SK-N-SH treated with all-trans-retinoic acid at 6 μM for 48 hours (cell line): ENCODE measurements at regions not wholly inside any gene's neighbourhood (a gene's known extent, or its start where the extent isn't known, plus 50 kb on each side); places are given as distances from the start of the nearest gene placed in this dataset.

Experiments used
- ARNTL ChIP-seq: fragments of 450-650 bp; formaldehyde crosslinking; IDR thresholded peaks from 2 replicates; pipeline ENCODE4 v1.5.0; 2020; ENCODE audit warnings: low read depth, mild to moderate bottlenecking, moderate library complexity, borderline replicate concordance
- CREB5 ChIP-seq: fragments of 250-450 bp; sonication (Bioruptor Pico); IDR thresholded peaks from 2 replicates; pipeline ENCODE4 v1.5.1; 2020; ENCODE audit warnings: low read depth, mild to moderate bottlenecking, moderate library complexity
- OSR1 ChIP-seq: fragments of 250-450 bp; sonication (Bioruptor Pico); IDR thresholded peaks from 2 replicates; pipeline ENCODE4 v1.8.0; 2022; ENCODE audit warnings: moderate library complexity, mild to moderate bottlenecking, inconsistent platforms
- PPARA ChIP-seq: fragments of 250-450 bp; sonication (Bioruptor Pico); IDR thresholded peaks from 2 replicates; pipeline ENCODE4 v1.5.0; 2020; ENCODE audit warnings: mild to moderate bottlenecking, borderline replicate concordance
- ZNF565 ChIP-seq: fragments of 450-650 bp; formaldehyde crosslinking; conservative IDR thresholded peaks from 2 replicates; pipeline ENCODE4 v1.5.0; 2020; ENCODE audit warnings: low read depth, mild to moderate bottlenecking, moderate library complexity
- ZNF8 ChIP-seq: fragments of 450-650 bp; formaldehyde crosslinking; IDR thresholded peaks from 2 replicates; pipeline ENCODE4 v1.5.0; 2020; ENCODE audit warnings: mild to moderate bottlenecking, moderate library complexity
- TF ChIP-seq, protein P1 (sequence below): fragments of 250-450 bp; sonication (Bioruptor Pico); IDR thresholded peaks from 2 replicates; pipeline ENCODE4 v1.5.0; 2020; ENCODE audit warnings: mild to moderate bottlenecking, moderate library complexity

DNA sequence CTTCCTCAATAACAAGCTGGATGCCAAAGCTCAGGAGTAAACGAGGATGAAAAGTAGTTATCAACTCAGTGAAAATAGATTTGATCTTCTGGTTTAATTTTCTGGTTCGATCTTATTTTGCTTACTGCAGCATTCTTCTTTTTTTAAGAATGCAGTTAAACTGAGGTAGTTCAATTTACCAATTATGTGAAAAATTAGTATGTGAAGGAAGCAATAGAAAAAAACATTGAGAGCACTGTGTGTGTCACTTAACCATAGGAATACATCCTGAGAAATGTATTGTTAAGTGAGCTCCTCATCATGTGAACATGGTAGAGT is 111.4 kb upstream of the TSPAN8 start:
- no peak for TF ChIP-seq ZNF565
- TF ChIP-seq CREB5 (CRISPR knock-in tag), result no peak
- TF ChIP-seq ZNF8 (CRISPR knock-in tag), result no peak
- no peak for TF ChIP-seq PPARA (CRISPR knock-in tag)
- TF ChIP-seq, protein P1, sequence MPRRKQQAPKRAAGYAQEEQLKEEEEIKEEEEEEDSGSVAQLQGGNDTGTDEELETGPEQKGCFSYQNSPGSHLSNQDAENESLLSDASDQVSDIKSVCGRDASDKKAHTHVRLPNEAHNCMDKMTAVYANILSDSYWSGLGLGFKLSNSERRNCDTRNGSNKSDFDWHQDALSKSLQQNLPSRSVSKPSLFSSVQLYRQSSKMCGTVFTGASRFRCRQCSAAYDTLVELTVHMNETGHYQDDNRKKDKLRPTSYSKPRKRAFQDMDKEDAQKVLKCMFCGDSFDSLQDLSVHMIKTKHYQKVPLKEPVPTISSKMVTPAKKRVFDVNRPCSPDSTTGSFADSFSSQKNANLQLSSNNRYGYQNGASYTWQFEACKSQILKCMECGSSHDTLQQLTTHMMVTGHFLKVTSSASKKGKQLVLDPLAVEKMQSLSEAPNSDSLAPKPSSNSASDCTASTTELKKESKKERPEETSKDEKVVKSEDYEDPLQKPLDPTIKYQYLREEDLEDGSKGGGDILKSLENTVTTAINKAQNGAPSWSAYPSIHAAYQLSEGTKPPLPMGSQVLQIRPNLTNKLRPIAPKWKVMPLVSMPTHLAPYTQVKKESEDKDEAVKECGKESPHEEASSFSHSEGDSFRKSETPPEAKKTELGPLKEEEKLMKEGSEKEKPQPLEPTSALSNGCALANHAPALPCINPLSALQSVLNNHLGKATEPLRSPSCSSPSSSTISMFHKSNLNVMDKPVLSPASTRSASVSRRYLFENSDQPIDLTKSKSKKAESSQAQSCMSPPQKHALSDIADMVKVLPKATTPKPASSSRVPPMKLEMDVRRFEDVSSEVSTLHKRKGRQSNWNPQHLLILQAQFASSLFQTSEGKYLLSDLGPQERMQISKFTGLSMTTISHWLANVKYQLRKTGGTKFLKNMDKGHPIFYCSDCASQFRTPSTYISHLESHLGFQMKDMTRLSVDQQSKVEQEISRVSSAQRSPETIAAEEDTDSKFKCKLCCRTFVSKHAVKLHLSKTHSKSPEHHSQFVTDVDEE (CRISPR knock-in tag), result no peak
- TF ChIP-seq ARNTL (CRISPR knock-in tag), result no peak
- TF ChIP-seq OSR1 (CRISPR knock-in tag), result no peak
